ENCODE measurements at regions not wholly inside any gene's neighbourhood (a gene's known extent, or its start where the extent isn't known, plus 50 kb on each side); places are given as distances from the start of the nearest gene placed in this dataset.

DNA sequence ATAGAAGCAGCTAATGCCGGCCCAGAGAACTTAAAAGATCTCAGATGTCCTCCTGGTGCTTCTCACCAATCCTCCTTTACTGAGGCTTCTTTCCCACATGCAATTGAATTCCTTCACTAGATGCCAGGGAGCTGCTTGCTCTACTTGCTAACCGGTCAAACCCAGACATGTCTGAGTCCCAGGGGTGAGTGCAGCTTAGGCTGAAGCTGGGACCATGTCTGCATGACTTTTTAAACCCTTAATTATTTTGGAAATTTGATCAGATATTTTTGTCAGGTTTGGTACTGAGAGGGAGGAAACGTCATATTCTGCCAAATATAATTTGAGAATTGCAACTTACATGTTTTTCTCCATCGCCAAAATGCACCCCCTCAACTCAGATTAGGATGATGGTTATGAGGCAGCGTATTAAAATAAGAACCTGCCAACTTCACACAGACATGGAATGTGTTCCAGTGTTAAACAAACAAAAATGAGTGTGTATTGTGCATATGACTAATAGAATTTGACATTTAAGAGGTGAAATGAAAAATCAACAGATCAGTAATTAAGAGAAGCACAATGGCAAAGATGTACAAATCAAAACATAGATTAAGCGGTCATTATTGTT is 529.5 kb downstream of the ETS1 start:
- H3K9me2 ChIP-seq (replicated peaks; ENCODE audit: insufficient read depth, low read length): no peaks in the 10 kb centered on the region
- no peaks in the 10 kb centered on the region for H3K27me3 ChIP-seq (ENCODE audit: low read length)
- no peak for DNase-seq
- H2AFZ ChIP-seq (ENCODE audit: low read length): no peak overlapping the region
- H3K27ac ChIP-seq (ENCODE audit: low read length): no peak overlapping the region
- no peak overlapping the region for H3K4me2 ChIP-seq (ENCODE audit: low read depth, low read length, poor library complexity, severe bottlenecking)
- no peaks in the 10 kb centered on the region for H3K9me3 ChIP-seq (ENCODE audit: low read length)
- no peaks in the 10 kb centered on the region for H3K36me3 ChIP-seq (ENCODE audit: insufficient read depth, low read length)
- no peaks in the 10 kb centered on the region for H4K20me1 ChIP-seq (ENCODE audit: insufficient read depth, low read depth, low read length)
- no peaks in the 10 kb centered on the region for H3K79me2 ChIP-seq (ENCODE audit: low read length)
- H3K4me3 ChIP-seq (ENCODE audit: low read length): no peak overlapping the region
- H3K9ac ChIP-seq (ENCODE audit: low read length): no peak overlapping the region
- no peaks in the 10 kb centered on the region for H3K4me1 ChIP-seq (ENCODE audit: low read length)

DNA sequence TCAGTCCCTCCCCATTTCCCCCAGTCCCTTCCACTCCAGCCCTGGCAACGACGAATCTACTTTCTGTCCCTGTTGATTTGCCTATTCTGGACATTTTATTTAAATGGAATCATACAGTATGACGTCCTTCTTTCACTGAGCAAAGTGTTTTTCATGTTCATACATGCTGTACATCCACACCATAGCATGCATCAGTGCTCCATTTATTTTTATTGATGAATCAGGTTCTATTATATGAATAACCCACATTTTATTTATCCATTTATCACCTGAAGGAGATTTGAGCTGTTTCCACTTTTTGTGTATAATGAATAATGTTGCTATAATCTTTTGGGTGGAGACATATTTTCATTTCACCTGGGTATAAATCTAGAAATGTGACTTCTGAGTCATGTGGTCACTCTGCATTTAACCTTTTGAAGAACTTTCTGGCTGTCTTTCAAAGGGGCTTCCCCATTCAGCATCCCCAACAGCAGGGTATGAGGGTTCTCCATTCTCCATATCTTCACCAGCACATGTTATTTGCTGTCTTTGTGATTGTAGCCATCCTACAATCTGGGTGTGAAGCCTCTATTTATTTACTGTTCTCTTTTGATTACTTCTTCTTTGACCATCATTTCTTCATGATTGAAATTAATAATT is 531.7 kb downstream of the ETS1 start:
- H2AFZ ChIP-seq (ENCODE audit: low read length): no peak overlapping the region
- no peaks in the 10 kb centered on the region for H3K79me2 ChIP-seq (ENCODE audit: low read length)
- H3K27ac ChIP-seq (ENCODE audit: low read length): no peak overlapping the region
- no peak overlapping the region for H3K9ac ChIP-seq (ENCODE audit: low read length)
- H4K20me1 ChIP-seq (ENCODE audit: insufficient read depth, low read depth, low read length): no peaks in the 10 kb centered on the region
- no peaks in the 10 kb centered on the region for H3K9me2 ChIP-seq (replicated peaks; ENCODE audit: insufficient read depth, low read length)
- no peak overlapping the region for H3K4me2 ChIP-seq (ENCODE audit: low read depth, low read length, poor library complexity, severe bottlenecking)
- DNase-seq: no peak
- no peaks in the 10 kb centered on the region for H3K27me3 ChIP-seq (ENCODE audit: low read length)
- H3K4me1 ChIP-seq (ENCODE audit: low read length): no peaks in the 10 kb centered on the region
- no peaks in the 10 kb centered on the region for H3K36me3 ChIP-seq (ENCODE audit: insufficient read depth, low read length)
- no peaks in the 10 kb centered on the region for H3K9me3 ChIP-seq (ENCODE audit: low read length)
- H3K4me3 ChIP-seq (ENCODE audit: low read length): no peak overlapping the region

DNA sequence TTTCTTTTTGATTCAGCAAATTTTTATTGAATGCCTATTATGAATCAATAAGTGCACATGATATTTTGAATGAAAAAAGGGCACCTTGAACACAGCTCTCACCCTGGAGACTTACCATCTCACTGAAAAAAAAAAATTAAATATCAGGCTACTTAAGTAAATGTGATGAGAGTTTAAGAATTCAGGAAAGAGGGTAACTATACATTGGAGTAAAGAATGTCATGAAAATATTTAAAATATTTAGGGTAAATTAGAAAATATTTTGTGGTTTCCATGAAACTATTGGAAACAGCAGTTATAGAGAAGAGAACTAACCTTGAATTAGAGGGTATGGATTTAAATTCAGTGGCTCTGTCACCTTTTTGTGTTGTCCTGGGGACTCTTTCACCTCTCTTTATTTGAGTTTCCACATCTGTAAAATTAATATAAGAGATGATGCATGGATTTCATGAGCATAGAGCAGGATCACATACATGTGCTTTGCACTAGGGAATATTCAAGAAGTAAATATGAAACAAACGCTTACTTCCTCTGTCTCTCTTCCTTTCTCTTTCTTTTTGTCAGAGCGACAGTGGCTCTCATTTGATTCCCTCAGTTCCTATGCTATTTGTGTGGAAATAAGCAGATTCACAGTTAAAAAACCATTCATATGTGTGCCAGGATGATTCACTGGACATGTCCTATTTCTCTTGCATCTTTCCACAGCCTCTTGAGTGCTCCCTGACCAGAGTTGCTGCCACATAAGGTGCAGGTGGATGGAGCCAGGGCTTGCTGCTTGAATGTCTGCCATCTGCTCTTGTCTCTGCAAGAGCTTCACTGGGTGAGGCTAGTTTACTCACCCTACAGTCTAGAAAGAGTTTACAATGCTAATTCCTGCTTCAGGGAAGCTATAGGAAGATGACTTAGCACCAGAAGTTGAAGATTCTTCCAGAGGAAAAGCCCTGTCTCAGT is 533.1 kb downstream of the ETS1 start:
- Histone ChIP-seq H3K27me3 (ENCODE audit: low read length) (no peaks in the 10 kb centered on the region), H3K4me1 (ENCODE audit: low read length) (no peaks in the 10 kb centered on the region), H3K9me2 (replicated peaks; ENCODE audit: insufficient read depth, low read length) (no peaks in the 10 kb centered on the region), H3K36me3 (ENCODE audit: insufficient read depth, low read length) (no peaks in the 10 kb centered on the region), H3K27ac (ENCODE audit: low read length) (no peak overlapping the region), H3K4me3 (ENCODE audit: low read length) (no peak overlapping the region), H3K79me2 (ENCODE audit: low read length) (no peaks in the 10 kb centered on the region), H4K20me1 (ENCODE audit: insufficient read depth, low read depth, low read length) (no peaks in the 10 kb centered on the region), H3K9ac (ENCODE audit: low read length) (no peak overlapping the region), H2AFZ (ENCODE audit: low read length) (no peak overlapping the region), H3K4me2 (ENCODE audit: low read depth, low read length, poor library complexity, severe bottlenecking) (no peak overlapping the region), H3K9me3 (ENCODE audit: low read length) (no peaks in the 10 kb centered on the region)
- no peak for DNase-seq

GRCh38 chr11:128052912-128053641 is 534.3 kb downstream of the ETS1 start:
- Histone ChIP-seq H2AFZ (ENCODE audit: low read length) (no peak overlapping the region), H3K4me2 (ENCODE audit: low read depth, low read length, poor library complexity, severe bottlenecking) (no peak overlapping the region)
- DNase-seq: no peak

DNA sequence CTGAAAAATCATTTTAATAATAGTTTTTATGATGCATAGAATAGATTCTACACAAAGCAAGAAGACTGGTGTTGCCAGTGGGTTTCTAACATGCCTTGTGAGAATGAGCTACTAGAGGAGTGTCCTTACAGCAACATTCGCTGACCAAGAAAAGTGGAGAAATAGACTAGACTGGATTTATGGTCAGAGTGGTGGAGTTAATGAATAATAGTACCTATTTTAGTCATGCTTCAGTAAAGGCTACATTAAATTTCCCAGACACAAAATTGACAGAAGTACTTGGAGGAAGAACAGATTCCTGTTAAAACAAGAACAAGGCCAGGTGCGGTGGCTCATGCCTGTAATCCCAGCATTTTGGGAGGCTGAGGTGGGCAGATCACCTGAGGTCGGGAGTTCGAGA is 539.2 kb downstream of the ETS1 start:
- Histone ChIP-seq H3K79me2 (ENCODE audit: low read length) (no peaks in the 10 kb centered on the region), H2AFZ (ENCODE audit: low read length) (no peak overlapping the region), H3K4me1 (ENCODE audit: low read length) (no peaks in the 10 kb centered on the region), H3K4me2 (ENCODE audit: low read depth, low read length, poor library complexity, severe bottlenecking) (no peak overlapping the region), H3K9me2 (replicated peaks; ENCODE audit: insufficient read depth, low read length) (no peaks in the 10 kb centered on the region), H3K27me3 (ENCODE audit: low read length) (no peaks in the 10 kb centered on the region), H3K36me3 (ENCODE audit: insufficient read depth, low read length) (no peaks in the 10 kb centered on the region), H3K27ac (ENCODE audit: low read length) (no peak overlapping the region), H3K9ac (ENCODE audit: low read length) (no peak overlapping the region), H3K4me3 (ENCODE audit: low read length) (no peak overlapping the region), H3K9me3 (ENCODE audit: low read length) (no peaks in the 10 kb centered on the region), H4K20me1 (ENCODE audit: insufficient read depth, low read depth, low read length) (no peaks in the 10 kb centered on the region)
- no peak for DNase-seq

More at GRCh38 chr11:128052912-128053641, 534.3 kb downstream of the ETS1 start:
- no peaks in the 10 kb centered on the region for H4K20me1 ChIP-seq (ENCODE audit: insufficient read depth, low read depth, low read length)
- H3K9me2 ChIP-seq (replicated peaks; ENCODE audit: insufficient read depth, low read length): no peaks in the 10 kb centered on the region
- H3K36me3 ChIP-seq (ENCODE audit: insufficient read depth, low read length): no peaks in the 10 kb centered on the region
- H3K9me3 ChIP-seq (ENCODE audit: low read length): no peaks in the 10 kb centered on the region
- H3K4me3 ChIP-seq (ENCODE audit: low read length): no peak overlapping the region
- H3K4me1 ChIP-seq (ENCODE audit: low read length): no peaks in the 10 kb centered on the region
- no peaks in the 10 kb centered on the region for H3K79me2 ChIP-seq (ENCODE audit: low read length)
- no peak overlapping the region for H3K27ac ChIP-seq (ENCODE audit: low read length)
- H3K9ac ChIP-seq (ENCODE audit: low read length): no peak overlapping the region
- H3K27me3 ChIP-seq (ENCODE audit: low read length): no peaks in the 10 kb centered on the region

DNA sequence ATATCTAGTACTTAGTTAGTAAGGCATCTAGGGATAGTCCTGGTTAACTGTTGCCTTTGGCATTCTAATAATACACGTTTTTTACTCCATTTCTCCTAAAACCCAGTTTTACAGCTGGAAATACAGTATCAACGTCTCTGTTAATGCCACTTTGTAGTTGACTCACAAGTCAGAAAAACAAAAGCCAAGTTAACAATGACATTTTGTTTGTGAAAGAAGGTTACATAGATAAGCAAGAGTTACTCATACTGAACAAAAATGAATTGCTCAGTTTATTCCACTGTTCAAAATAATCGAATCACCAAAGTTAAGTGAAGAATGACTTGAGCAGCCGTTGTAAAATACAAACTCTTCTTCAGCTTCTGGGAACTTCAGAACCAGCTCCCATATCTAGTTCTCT is 540.3 kb downstream of the ETS1 start:
- no peaks in the 10 kb centered on the region for H3K9me2 ChIP-seq (replicated peaks; ENCODE audit: insufficient read depth, low read length)
- H3K9ac ChIP-seq (ENCODE audit: low read length): no peak overlapping the region
- no peaks in the 10 kb centered on the region for H3K9me3 ChIP-seq (ENCODE audit: low read length)
- no peak overlapping the region for H3K4me2 ChIP-seq (ENCODE audit: low read depth, low read length, poor library complexity, severe bottlenecking)
- H3K4me1 ChIP-seq (ENCODE audit: low read length): peaks cover 5% of the 10 kb centered on the region
- H4K20me1 ChIP-seq (ENCODE audit: insufficient read depth, low read depth, low read length): no peaks in the 10 kb centered on the region
- H2AFZ ChIP-seq (ENCODE audit: low read length): no peak overlapping the region
- H3K27ac ChIP-seq (ENCODE audit: low read length): no peak overlapping the region
- no peak for DNase-seq
- no peaks in the 10 kb centered on the region for H3K36me3 ChIP-seq (ENCODE audit: insufficient read depth, low read length)
- H3K4me3 ChIP-seq (ENCODE audit: low read length): no peak overlapping the region
- no peaks in the 10 kb centered on the region for H3K79me2 ChIP-seq (ENCODE audit: low read length)
- no peaks in the 10 kb centered on the region for H3K27me3 ChIP-seq (ENCODE audit: low read length)

GRCh38 chr11:128046213-128046612 is 541.1 kb downstream of the ETS1 start:
- no peaks in the 10 kb centered on the region for H3K27me3 ChIP-seq (ENCODE audit: low read length)
- H3K4me3 ChIP-seq (ENCODE audit: low read length): no peak overlapping the region
- no peak overlapping the region for H3K9ac ChIP-seq (ENCODE audit: low read length)
- no peak overlapping the region for H2AFZ ChIP-seq (ENCODE audit: low read length)
- no peak overlapping the region for H3K27ac ChIP-seq (ENCODE audit: low read length)
- no peak for DNase-seq
- peaks cover 6% of the 10 kb centered on the region for H3K4me1 ChIP-seq (ENCODE audit: low read length)
- H3K79me2 ChIP-seq (ENCODE audit: low read length): no peaks in the 10 kb centered on the region
- no peak overlapping the region for H3K4me2 ChIP-seq (ENCODE audit: low read depth, low read length, poor library complexity, severe bottlenecking)
- no peaks in the 10 kb centered on the region for H3K36me3 ChIP-seq (ENCODE audit: insufficient read depth, low read length)
- H3K9me3 ChIP-seq (ENCODE audit: low read length): no peaks in the 10 kb centered on the region
- H4K20me1 ChIP-seq (ENCODE audit: insufficient read depth, low read depth, low read length): no peaks in the 10 kb centered on the region
- no peaks in the 10 kb centered on the region for H3K9me2 ChIP-seq (replicated peaks; ENCODE audit: insufficient read depth, low read length)

Data from Karpas-422 (cell line).